ENCODE measurements at regions not wholly inside any gene's neighbourhood (a gene's known extent, or its start where the extent isn't known, plus 50 kb on each side); places are given as distances from the start of the nearest gene placed in this dataset.

GRCh38 chr10:61842755-61843497 is 58.6 kb upstream of the ARID5B start:
- DNase-seq: peak; percentile 7

GRCh38 chr10:61844116-61844822 is 57.2 kb upstream of the ARID5B start:
- DNase-seq: no peak

- DNase-seq: no peak
Observed at GRCh38 chr10:61845196-61845949, 56.1 kb upstream of the ARID5B start.

GRCh38 chr10:61845950-61846268 is 55.6 kb upstream of the ARID5B start:
- DNase-seq: no peak

- DNase-seq: no peak
Observed at GRCh38 chr10:61846370-61847031, 55.0 kb upstream of the ARID5B start.

GRCh38 chr10:61847087-61847486 is 54.4 kb upstream of the ARID5B start:
- DNase-seq: peak; percentile 23

GRCh38 chr10:61847640-61848039 is 53.9 kb upstream of the ARID5B start:
- no peak for DNase-seq

GRCh38 chr10:61850376-61850775 is 51.1 kb upstream of the ARID5B start:
- no peak for DNase-seq
